ENCODE measurements at regions not wholly inside any gene's neighbourhood (a gene's known extent, or its start where the extent isn't known, plus 50 kb on each side); places are given as distances from the start of the nearest gene placed in this dataset.

DNA sequence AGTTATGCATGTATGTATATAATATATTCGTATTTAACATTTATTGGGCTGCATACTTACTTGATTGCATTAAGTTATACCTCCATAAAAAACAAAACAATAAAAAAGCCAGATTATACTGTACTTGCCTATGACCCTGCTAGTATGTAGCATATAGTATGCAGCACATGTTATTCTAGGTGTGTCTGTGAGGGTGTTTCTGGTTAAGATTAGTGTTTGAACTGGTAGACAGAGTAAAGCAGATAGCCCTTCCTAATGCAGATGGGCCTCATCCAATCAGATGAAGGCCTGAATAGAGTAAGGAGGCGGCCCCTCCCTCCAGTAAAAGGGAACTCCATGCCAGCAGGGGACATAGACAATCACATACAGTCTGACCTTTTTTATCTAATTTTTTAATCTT is 323.3 kb upstream of the USP24 start (continued):
- TF ChIP-seq, protein P1, sequence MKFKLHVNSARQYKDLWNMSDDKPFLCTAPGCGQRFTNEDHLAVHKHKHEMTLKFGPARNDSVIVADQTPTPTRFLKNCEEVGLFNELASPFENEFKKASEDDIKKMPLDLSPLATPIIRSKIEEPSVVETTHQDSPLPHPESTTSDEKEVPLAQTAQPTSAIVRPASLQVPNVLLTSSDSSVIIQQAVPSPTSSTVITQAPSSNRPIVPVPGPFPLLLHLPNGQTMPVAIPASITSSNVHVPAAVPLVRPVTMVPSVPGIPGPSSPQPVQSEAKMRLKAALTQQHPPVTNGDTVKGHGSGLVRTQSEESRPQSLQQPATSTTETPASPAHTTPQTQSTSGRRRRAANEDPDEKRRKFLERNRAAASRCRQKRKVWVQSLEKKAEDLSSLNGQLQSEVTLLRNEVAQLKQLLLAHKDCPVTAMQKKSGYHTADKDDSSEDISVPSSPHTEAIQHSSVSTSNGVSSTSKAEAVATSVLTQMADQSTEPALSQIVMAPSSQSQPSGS (CRISPR knock-in tag; IDR thresholded peaks at IDR 0.05; ENCODE audit: borderline replicate concordance, low read depth), result no peak
- TF ChIP-seq, protein P2, sequence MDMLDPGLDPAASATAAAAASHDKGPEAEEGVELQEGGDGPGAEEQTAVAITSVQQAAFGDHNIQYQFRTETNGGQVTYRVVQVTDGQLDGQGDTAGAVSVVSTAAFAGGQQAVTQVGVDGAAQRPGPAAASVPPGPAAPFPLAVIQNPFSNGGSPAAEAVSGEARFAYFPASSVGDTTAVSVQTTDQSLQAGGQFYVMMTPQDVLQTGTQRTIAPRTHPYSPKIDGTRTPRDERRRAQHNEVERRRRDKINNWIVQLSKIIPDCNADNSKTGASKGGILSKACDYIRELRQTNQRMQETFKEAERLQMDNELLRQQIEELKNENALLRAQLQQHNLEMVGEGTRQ (CRISPR knock-in tag; IDR thresholded peaks at IDR 0.05), result no peak

DNA sequence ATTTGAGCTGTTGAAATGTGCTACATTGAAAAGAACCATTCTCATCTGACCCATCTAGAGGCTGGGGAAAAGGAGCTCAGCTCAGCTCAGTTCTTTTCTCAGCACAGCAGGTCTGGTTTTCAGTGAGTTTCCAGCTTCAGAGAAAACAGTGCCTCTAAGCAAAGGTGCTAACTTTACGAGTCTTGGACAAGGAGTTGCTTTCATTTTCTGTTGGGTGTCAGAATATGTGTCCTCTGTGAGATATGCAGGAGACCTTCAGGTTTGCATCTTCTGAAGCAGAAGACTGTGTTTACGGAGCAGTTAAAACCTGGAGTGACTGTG is 321.3 kb upstream of the USP24 start:
- no peak for TF ChIP-seq ZNF138 (CRISPR knock-in tag; conservative IDR thresholded peaks at IDR 0.05)
- no peak for TF ChIP-seq TEAD1 (CRISPR knock-in tag; IDR thresholded peaks at IDR 0.05)
- TF ChIP-seq NR1H2 (CRISPR knock-in tag; IDR thresholded peaks at IDR 0.05), result no peak
- TF ChIP-seq, protein P3, sequence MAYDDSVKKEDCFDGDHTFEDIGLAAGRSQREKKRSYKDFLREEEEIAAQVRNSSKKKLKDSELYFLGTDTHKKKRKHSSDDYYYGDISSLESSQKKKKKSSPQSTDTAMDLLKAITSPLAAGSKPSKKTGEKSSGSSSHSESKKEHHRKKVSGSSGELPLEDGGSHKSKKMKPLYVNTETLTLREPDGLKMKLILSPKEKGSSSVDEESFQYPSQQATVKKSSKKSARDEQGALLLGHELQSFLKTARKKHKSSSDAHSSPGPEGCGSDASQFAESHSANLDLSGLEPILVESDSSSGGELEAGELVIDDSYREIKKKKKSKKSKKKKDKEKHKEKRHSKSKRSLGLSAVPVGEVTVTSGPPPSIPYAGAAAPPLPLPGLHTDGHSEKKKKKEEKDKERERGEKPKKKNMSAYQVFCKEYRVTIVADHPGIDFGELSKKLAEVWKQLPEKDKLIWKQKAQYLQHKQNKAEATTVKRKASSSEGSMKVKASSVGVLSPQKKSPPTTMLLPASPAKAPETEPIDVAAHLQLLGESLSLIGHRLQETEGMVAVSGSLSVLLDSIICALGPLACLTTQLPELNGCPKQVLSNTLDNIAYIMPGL (CRISPR knock-in tag; IDR thresholded peaks at IDR 0.05), result no peak
- TF ChIP-seq ZNF232 (CRISPR knock-in tag; IDR thresholded peaks at IDR 0.05), result no peak
- no peak for TF ChIP-seq OVOL2 (CRISPR knock-in tag; IDR thresholded peaks at IDR 0.05; ENCODE audit: borderline replicate concordance)
- TF ChIP-seq MXD4 (CRISPR knock-in tag; IDR thresholded peaks at IDR 0.05; ENCODE audit: borderline replicate concordance), result no peak
- TF ChIP-seq, protein P4, sequence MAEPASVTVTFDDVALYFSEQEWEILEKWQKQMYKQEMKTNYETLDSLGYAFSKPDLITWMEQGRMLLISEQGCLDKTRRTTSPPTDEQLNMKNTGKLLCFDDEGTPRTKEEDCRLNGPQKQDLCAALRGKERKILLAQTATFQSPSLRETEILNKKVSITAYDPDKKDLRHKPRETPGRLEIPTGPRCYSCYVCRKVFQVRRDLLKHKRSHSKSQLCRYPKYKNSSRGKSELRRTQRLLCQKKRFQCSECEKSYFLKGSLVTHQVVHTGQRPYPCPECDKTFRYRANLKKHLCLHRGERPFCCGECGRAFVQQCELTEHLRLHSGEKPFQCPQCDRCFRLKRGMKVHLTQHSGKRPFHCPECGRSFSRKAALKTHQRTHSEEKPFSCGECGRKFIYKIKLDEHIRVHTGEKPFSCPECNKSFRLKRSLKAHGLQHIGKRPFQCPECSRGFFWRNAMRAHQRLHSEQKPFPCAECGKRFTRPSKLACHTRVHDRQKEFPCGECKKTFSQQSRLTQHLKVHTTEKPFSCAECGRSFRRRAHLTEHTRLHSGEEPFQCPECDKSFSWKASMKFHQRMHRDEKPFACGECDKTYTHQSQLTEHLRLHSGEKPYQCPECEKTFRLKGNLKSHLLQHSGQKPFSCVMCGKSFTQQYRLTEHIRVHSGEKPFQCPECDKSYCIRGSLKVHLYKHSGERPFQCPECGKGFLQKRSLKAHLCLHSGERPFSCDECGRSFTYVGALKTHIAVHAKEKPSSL (CRISPR knock-in tag; conservative IDR thresholded peaks at IDR 0.05), result no peak
- TF ChIP-seq, protein P5, sequence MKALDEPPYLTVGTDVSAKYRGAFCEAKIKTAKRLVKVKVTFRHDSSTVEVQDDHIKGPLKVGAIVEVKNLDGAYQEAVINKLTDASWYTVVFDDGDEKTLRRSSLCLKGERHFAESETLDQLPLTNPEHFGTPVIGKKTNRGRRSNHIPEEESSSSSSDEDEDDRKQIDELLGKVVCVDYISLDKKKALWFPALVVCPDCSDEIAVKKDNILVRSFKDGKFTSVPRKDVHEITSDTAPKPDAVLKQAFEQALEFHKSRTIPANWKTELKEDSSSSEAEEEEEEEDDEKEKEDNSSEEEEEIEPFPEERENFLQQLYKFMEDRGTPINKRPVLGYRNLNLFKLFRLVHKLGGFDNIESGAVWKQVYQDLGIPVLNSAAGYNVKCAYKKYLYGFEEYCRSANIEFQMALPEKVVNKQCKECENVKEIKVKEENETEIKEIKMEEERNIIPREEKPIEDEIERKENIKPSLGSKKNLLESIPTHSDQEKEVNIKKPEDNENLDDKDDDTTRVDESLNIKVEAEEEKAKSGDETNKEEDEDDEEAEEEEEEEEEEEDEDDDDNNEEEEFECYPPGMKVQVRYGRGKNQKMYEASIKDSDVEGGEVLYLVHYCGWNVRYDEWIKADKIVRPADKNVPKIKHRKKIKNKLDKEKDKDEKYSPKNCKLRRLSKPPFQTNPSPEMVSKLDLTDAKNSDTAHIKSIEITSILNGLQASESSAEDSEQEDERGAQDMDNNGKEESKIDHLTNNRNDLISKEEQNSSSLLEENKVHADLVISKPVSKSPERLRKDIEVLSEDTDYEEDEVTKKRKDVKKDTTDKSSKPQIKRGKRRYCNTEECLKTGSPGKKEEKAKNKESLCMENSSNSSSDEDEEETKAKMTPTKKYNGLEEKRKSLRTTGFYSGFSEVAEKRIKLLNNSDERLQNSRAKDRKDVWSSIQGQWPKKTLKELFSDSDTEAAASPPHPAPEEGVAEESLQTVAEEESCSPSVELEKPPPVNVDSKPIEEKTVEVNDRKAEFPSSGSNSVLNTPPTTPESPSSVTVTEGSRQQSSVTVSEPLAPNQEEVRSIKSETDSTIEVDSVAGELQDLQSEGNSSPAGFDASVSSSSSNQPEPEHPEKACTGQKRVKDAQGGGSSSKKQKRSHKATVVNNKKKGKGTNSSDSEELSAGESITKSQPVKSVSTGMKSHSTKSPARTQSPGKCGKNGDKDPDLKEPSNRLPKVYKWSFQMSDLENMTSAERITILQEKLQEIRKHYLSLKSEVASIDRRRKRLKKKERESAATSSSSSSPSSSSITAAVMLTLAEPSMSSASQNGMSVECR (CRISPR knock-in tag; IDR thresholded peaks at IDR 0.05; ENCODE audit: borderline replicate concordance), result no peak
- no peak for TF ChIP-seq ETV6 (CRISPR knock-in tag; IDR thresholded peaks at IDR 0.05)
- TF ChIP-seq, protein P6, sequence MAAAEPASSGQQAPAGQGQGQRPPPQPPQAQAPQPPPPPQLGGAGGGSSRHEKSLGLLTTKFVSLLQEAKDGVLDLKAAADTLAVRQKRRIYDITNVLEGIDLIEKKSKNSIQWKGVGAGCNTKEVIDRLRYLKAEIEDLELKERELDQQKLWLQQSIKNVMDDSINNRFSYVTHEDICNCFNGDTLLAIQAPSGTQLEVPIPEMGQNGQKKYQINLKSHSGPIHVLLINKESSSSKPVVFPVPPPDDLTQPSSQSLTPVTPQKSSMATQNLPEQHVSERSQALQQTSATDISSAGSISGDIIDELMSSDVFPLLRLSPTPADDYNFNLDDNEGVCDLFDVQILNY (CRISPR knock-in tag; IDR thresholded peaks at IDR 0.05), result no peak
- no peak for TF ChIP-seq SP1 (CRISPR knock-in tag; conservative IDR thresholded peaks at IDR 0.05)
- no peak for TF ChIP-seq ELF4 (CRISPR knock-in tag; IDR thresholded peaks at IDR 0.05; ENCODE audit: low read depth)
- TF ChIP-seq, protein P7, sequence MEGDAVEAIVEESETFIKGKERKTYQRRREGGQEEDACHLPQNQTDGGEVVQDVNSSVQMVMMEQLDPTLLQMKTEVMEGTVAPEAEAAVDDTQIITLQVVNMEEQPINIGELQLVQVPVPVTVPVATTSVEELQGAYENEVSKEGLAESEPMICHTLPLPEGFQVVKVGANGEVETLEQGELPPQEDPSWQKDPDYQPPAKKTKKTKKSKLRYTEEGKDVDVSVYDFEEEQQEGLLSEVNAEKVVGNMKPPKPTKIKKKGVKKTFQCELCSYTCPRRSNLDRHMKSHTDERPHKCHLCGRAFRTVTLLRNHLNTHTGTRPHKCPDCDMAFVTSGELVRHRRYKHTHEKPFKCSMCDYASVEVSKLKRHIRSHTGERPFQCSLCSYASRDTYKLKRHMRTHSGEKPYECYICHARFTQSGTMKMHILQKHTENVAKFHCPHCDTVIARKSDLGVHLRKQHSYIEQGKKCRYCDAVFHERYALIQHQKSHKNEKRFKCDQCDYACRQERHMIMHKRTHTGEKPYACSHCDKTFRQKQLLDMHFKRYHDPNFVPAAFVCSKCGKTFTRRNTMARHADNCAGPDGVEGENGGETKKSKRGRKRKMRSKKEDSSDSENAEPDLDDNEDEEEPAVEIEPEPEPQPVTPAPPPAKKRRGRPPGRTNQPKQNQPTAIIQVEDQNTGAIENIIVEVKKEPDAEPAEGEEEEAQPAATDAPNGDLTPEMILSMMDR (IDR thresholded peaks at IDR 0.05), result no peak
- Mint-ChIP-seq H3K36me3 (no peaks in the 10 kb centered on the region), H3K4me1 (no peaks in the 10 kb centered on the region), H3K9me3 (peaks cover 9% of the 10 kb centered on the region; the same call in 1 of the 2 replicates), H3K4me3 (no peak overlapping the region), H3K27ac (no peak overlapping the region), H3K27me3 (ENCODE audit: low read depth) (peaks cover 3% of the 10 kb centered on the region)
- ATAC-seq, result no peak
- no peak for DNase-seq (ENCODE audit: low spot score)
- ChIA-PET CTCF (no interaction called here), POLR2A (no interaction called here)
